Ovary (tissue), 3 donors: ENCODE measurements at regions not wholly inside any gene's neighbourhood (a gene's known extent, or its start where the extent isn't known, plus 50 kb on each side); places are given as distances from the start of the nearest gene placed in this dataset.

ENCODE experiments used
- EP300 ChIP-seq: sonication (generic); formaldehyde crosslinking; IDR thresholded peaks from one replicate; pipeline ENCODE4 v1.6.1; 2017; ENCODE audit warnings: antibody characterized with exemption
- POLR2A ChIP-seq: fragments of 450-650 bp; IDR thresholded peaks from one replicate; pipeline ENCODE4 v1.6.1; 2017; ENCODE audit warnings: antibody characterized with exemption, mild to moderate bottlenecking, moderate library complexity
- TF ChIP-seq, protein P1 (sequence below), 3 donors: fragments of 450-650 bp in 2 of 3; fragments of 200-600 bp in 1 of 3; IDR thresholded peaks; one replicate each; pipeline versions ENCODE4 v1.5.1 to v1.8.0; 2016 to 2022; ENCODE audit warnings: antibody characterized with exemption in 3 of 3, mild to moderate bottlenecking in 1 of 3
- donor health status: DM: no; HTN: no; CAD: no.

- TF ChIP-seq, protein P1, sequence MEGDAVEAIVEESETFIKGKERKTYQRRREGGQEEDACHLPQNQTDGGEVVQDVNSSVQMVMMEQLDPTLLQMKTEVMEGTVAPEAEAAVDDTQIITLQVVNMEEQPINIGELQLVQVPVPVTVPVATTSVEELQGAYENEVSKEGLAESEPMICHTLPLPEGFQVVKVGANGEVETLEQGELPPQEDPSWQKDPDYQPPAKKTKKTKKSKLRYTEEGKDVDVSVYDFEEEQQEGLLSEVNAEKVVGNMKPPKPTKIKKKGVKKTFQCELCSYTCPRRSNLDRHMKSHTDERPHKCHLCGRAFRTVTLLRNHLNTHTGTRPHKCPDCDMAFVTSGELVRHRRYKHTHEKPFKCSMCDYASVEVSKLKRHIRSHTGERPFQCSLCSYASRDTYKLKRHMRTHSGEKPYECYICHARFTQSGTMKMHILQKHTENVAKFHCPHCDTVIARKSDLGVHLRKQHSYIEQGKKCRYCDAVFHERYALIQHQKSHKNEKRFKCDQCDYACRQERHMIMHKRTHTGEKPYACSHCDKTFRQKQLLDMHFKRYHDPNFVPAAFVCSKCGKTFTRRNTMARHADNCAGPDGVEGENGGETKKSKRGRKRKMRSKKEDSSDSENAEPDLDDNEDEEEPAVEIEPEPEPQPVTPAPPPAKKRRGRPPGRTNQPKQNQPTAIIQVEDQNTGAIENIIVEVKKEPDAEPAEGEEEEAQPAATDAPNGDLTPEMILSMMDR (IDR thresholded peaks at IDR 0.05), result no peak
- no peak for TF ChIP-seq EP300
- TF ChIP-seq POLR2A, result no peak
Observed at GRCh38 chr3:86792316-86792715, 198.6 kb downstream of the VGLL3 start.
